PFSK-1 (cell line): ENCODE measurements at regions not wholly inside any gene's neighbourhood (a gene's known extent, or its start where the extent isn't known, plus 50 kb on each side); places are given as distances from the start of the nearest gene placed in this dataset.

Experiments used
- POLR2AphosphoS5 ChIP-seq: IDR thresholded peaks from 2 replicates; pipeline ENCODE4 v1.6.1; 2012; ENCODE audit warnings: low read depth, mild to moderate bottlenecking, control low read depth, low read length, moderate library complexity
- SIN3A ChIP-seq: IDR thresholded peaks from 2 replicates; pipeline ENCODE4 v1.6.1; 2012; ENCODE audit warnings: mild to moderate bottlenecking, low read length, moderate library complexity, borderline replicate concordance; ENCODE audit not compliant: insufficient read depth
- TF ChIP-seq, protein P1 (sequence below), 2 experiments: IDR thresholded peaks; 2 replicates each; pipeline versions ENCODE4 v1.6.1 to v1.8.0; 2011 to 2012; ENCODE audit warnings: low read depth in 2 of 2, low read length in 2 of 2, control low read depth in 1 of 2, inconsistent platforms in 1 of 2, mild to moderate bottlenecking in 1 of 2, moderate library complexity in 1 of 2; ENCODE audit not compliant: insufficient read depth in 1 of 2

DNA sequence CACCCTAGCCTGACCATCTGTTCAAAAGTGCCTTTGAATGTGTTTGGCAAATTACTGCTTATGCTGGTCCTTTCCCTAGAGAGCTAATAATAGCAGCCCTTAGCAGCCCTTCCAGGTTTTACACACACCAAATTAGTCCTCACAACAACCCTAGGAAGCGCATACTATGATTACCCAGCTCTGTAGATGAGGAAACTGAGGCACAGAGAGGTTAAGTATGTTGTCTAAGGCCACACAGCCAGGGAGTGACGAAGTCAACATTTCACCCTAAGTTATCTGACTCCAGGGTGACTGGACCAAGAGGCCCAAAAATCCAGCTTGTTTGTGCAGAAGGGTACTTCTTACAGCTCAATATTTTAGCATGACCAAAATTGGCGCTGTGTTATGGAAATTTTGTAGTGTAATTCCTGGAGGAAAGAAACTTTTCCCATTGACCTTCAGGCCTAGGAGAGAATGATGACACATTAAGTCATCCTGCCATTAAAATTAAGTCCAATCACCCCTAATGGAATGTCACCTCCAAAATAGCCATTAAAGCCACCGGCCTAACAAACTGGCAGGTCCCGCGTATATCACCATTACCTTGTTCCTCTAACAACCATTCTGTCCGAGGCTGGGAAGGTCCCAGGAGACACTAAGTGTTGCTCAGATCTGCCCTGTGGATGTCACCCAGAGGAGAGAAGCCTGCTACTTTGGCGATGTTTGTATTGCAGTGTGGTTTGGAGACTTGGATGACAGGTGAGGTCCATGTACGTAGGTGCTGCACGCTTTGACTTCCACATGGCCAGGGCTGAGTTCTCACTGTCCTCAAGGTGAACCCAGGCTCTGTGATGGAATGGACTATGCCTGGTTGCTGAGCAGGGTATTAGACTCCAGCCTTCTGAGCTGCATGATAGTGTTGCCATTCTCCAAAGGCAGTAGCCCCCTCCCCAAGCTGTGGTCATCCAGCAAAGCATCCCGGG, 258.3 kb downstream of the TOMM20 start:
- TF ChIP-seq SIN3A (no peak), POLR2AphosphoS5 (no peak)
- TF ChIP-seq, protein P1, sequence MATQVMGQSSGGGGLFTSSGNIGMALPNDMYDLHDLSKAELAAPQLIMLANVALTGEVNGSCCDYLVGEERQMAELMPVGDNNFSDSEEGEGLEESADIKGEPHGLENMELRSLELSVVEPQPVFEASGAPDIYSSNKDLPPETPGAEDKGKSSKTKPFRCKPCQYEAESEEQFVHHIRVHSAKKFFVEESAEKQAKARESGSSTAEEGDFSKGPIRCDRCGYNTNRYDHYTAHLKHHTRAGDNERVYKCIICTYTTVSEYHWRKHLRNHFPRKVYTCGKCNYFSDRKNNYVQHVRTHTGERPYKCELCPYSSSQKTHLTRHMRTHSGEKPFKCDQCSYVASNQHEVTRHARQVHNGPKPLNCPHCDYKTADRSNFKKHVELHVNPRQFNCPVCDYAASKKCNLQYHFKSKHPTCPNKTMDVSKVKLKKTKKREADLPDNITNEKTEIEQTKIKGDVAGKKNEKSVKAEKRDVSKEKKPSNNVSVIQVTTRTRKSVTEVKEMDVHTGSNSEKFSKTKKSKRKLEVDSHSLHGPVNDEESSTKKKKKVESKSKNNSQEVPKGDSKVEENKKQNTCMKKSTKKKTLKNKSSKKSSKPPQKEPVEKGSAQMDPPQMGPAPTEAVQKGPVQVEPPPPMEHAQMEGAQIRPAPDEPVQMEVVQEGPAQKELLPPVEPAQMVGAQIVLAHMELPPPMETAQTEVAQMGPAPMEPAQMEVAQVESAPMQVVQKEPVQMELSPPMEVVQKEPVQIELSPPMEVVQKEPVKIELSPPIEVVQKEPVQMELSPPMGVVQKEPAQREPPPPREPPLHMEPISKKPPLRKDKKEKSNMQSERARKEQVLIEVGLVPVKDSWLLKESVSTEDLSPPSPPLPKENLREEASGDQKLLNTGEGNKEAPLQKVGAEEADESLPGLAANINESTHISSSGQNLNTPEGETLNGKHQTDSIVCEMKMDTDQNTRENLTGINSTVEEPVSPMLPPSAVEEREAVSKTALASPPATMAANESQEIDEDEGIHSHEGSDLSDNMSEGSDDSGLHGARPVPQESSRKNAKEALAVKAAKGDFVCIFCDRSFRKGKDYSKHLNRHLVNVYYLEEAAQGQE (IDR thresholded peaks at IDR 0.05; ENCODE audit: insufficient read depth in 1 of 2, low read depth in 2 of 2, low read length in 2 of 2): no peak
